HUDEP-2 (cell line): ENCODE measurements at regions not wholly inside any gene's neighbourhood (a gene's known extent, or its start where the extent isn't known, plus 50 kb on each side); places are given as distances from the start of the nearest gene placed in this dataset.
"Not testable (repeated sequence)": the region's sequence is repeated elsewhere in the genome, so short reads cannot be mapped to it uniquely, and the experiment has no call there.

ENCODE experiments used
- DNase-seq, 76 experiments: peaks; one replicate each; lab custom pipeline; 2025; ENCODE audit not compliant: unreplicated experiment in 76 of 76; lab: John Stamatoyannopoulos, UW

DNA sequence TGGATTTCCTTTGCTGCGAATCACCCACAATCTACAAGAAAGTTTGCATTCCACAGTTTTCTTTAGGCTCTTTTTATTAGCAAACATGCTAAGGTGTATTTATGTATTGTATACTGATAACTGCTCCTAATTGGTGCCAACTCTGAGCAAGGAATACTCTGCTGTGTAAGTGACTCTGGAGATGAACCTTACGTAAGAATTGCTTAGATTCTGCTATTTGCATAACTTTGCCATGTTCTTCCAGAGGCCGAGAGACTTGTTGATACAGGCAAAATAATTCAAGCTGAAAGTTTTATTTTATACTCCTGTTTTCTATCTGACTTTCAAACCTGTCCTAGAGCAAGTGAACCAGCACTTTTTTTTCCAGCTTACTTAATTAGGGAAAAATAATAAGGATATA is 461.3 kb downstream of the GJA1 start:
- no peak for DNase-seq

DNA sequence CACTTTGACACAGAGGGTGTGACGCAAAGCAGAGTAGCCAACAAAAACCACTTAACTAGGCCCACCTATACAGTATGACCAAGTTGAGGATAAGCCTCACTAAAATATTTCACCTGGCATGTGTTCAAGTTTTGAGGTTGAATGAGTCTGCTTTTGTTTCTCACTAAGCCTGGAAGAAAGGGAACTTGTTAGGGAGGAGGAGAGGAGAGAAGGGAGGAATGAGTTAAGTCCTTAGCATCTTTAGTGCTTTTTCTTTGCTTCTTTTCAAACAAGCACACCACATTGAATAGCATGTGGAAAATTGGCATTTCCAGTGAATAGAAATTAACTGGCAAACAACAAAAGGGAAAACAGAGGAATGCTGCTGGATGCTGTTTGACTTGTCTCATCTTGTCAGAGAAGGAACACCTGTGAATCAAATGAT is 461.9 kb downstream of the GJA1 start:
- no peak for DNase-seq

- no peak for DNase-seq
These were observed 466.0 kb downstream of the GJA1 start for GRCh38 chr6:121901432-121901831.

- no peak for DNase-seq
These were observed 469.1 kb downstream of the GJA1 start for GRCh38 chr6:121904559-121904958.

DNA sequence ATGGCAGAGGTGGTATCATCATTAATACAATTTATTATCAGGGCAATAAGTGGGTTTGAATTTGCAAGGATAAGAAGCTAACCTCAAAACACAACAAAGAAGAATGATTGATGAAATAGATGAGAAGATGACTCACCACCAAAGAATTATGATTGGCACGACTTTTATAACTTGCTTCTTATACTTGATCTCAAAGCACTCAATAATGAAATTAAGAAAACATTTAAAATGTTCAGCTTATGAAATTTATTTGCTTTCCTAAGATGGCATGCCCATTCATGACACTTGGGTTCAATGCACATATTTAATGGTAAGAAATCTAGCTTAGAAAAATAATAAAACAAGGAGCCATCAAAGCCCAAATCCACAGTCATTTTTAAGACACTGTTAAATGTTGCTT is 477.5 kb downstream of the GJA1 start:
- no peak for DNase-seq

- no peak for DNase-seq
These were observed 481.9 kb downstream of the GJA1 start for GRCh38 chr6:121917263-121917829.

GRCh38 chr6:121917834-121918559 is 481.5 kb upstream of the HSF2 start:
- no peak for DNase-seq

DNA sequence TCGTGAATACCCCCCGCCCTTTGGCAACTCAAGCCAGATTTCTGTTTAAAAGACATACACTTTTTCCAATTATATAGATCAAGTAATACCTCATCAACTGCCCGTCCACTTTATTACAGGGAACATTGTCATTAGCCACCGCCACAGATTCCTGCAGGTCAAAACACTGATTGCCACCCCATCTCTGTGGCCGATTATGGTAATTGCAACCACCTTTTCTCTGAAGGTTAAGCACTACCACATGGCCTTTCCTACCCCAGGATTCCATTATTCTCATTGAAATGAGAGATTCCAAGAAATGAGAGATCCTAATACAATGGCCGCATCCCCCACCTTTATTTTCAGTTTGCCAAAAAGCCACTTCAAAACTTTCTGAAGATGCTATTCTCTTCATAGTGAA is 478.8 kb upstream of the HSF2 start:
- no peak for DNase-seq

- no peak for DNase-seq
These were observed 474.4 kb upstream of the HSF2 start for GRCh38 chr6:121925024-121925423.

- no peak for DNase-seq
These were observed 473.8 kb upstream of the HSF2 start for GRCh38 chr6:121925534-121926255.

GRCh38 chr6:121929301-121929700 is 470.2 kb upstream of the HSF2 start:
- DNase-seq, result no peak

- no peak for DNase-seq
These were observed 467.1 kb upstream of the HSF2 start for GRCh38 chr6:121932076-121932991.

GRCh38 chr6:121934451-121934850 is 465.0 kb upstream of the HSF2 start:
- no peak for DNase-seq

GRCh38 chr6:121940728-121941127 is 458.7 kb upstream of the HSF2 start:
- DNase-seq, result no peak

DNA sequence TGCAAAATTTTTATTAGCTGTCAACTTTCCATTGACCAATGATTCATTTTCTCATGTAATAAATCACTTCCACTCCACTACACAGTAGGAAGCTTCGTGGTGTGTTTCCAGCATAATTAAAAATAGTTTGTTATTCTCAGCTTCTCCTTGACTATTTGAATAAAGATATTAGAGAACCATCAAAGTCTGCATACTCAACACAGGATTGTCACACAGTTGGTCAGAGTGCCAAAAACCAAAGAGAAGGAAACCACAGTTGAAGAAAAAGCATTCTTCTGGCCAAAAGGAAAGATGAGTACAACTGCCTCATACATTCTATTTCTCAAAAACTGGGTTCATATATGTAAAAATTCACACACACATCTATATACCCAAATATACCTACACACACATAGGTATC is 455.1 kb upstream of the HSF2 start:
- no peak for DNase-seq

DNA sequence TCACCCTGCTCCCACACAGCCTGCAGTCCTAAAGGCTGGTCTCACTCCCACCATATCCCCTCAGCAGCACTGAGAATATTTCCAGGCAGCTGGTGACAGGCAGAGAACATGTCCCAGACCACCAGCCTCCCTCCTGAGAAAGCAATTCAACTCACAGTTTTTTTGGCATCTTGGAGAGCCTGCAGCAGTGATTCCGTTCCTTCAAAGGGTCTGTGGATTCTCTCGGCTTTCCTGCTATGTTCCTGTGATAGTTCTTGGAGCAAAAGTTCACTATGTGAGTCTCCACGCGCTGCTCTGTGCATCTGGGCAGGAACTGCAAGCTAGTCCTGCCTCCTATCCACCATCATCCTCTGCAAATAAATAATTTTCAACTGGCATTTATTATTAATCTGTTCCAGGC is 448.3 kb upstream of the HSF2 start:
- DNase-seq, result no peak

DNA sequence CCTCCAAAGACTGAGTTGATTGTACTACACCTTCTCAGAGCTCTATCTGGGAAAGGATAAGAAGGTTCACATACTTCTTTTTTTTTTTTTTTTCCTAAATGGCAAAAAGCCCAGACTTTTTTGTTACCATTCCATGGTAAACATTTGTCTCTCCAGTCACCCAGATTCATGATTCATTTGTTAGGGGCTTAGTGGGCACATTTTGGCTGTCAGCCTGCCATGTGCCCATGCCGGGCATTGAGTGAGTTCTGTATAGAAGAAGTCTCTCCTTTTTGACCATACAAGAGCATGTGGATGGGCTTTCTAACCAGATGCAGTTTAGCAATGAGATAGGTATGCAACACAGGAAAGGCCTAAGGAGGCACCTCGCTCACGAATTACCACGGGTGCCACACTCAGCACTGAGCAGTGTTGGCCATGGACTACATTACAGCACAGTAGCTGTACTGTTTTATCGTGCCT is 447.5 kb upstream of the HSF2 start:
- DNase-seq, result no peak

DNA sequence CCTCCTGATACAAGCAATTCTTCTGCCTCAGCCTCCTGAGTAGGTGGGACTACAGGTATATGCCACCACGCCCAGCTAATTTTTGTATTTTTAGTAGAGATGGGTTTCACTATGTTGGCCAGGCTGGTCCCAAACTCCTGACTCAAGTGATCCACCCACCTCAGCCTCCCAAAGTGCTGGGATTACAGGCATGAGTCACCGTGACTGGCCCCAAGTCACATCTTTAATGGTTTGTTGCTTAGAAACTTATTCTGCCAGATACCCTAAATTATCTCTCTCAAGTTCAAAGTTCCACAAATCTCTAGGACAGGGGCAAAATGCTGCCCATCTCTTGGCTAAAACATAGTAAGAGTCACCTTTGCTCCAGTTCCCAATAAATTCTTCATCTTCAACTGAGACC is 444.1 kb upstream of the HSF2 start:
- not testable (repeated sequence) for DNase-seq

- DNase-seq, result no peak
These were observed 442.7 kb upstream of the HSF2 start for GRCh38 chr6:121956782-121957181.

- no peak for DNase-seq
These were observed 440.0 kb upstream of the HSF2 start for GRCh38 chr6:121959501-121959900.

DNA sequence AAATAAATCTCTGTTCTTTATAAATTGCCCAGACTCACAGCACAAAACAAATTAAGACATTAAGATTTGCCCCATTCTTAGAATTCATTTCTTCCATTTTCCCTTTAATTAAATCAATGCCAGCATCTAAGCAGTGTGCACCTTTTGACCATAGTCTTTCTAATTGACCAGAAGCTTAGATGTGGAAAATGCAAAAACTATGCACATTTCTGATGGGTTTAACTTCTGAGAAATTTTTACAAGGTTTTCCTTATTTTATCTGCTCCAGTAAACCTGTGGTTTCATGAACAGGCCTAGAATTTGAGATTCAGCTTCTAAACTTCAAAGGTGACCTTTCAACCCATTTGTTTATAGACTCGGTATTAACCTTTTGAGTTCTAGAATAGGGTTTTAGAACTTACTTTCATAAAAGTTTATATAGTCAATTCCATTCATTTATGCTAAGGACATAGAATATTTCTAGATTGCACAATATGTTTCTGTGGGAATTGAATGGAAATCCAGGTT is 437.8 kb upstream of the HSF2 start:
- DNase-seq, result no peak
